Tibial artery (tissue), 4 donors: ENCODE measurements at regions not wholly inside any gene's neighbourhood (a gene's known extent, or its start where the extent isn't known, plus 50 kb on each side); places are given as distances from the start of the nearest gene placed in this dataset.

Experiments
- DNase-seq, 2 donors: peaks; one replicate each; pipeline ENCODE4 v3.0.0-alpha.2; 2019
- H3K27ac ChIP-seq, 2 donors: fragments of 200-600 bp; sonication (generic) in 1 of 2; 1 replicate in 1 of 2; 2 replicates in 1 of 2; pipeline ENCODE4 v1.5.1; 2018 to 2019; ENCODE audit warnings: mild to moderate bottlenecking in 1 of 2
- H3K27me3 ChIP-seq, 2 donors: fragments of 200-600 bp; sonication (generic) in 1 of 2; one replicate each; pipeline versions ENCODE4 v1.5.1 to v1.6.0; 2016 to 2019
- H3K36me3 ChIP-seq, 3 donors: fragments of 200-600 bp; sonication (generic) in 2 of 3; one replicate each; pipeline ENCODE4 v1.5.1; 2016 to 2019; ENCODE audit warnings: mild to moderate bottlenecking in 2 of 3
- H3K4me1 ChIP-seq, 4 donors: fragments of 200-600 bp; sonication (generic) in 2 of 4; 1 replicate in 3 of 4; 2 replicates in 1 of 4; pipeline ENCODE4 v1.5.1; 2016 to 2019
- H3K4me3 ChIP-seq, 2 donors: fragments of 200-600 bp; sonication (generic) in 1 of 2; 1 replicate in 1 of 2; 2 replicates in 1 of 2; pipeline ENCODE4 v1.5.1; 2018 to 2019; ENCODE audit warnings: mild to moderate bottlenecking in 2 of 2
- H3K9me3 ChIP-seq, 3 donors: fragments of 200-600 bp; sonication (generic) in 1 of 3; one replicate each; pipeline ENCODE4 v1.5.1; 2016 to 2019
- CTCF ChIP-seq, 2 experiments: fragments of 200-600 bp in 1 of 2; fragments of 450-650 bp in 1 of 2; IDR thresholded peaks; one replicate each; pipeline ENCODE4 v1.5.1; 2017 to 2019; ENCODE audit warnings: antibody characterized with exemption in 2 of 2, mild to moderate bottlenecking in 1 of 2, moderate library complexity in 1 of 2
- intact Hi-C: fragments of 100-400 bp; cut with DNase I; formaldehyde crosslinking; loops from one replicate; pipeline ENCODE4 v1.15.0; 2023; ENCODE audit warnings: low total_unique reads

GRCh38 chr14:34069854-34070582, 119.1 kb upstream of the EGLN3 start:
- peak overlapping the region; percentile 0 to 39 for H3K27ac ChIP-seq
- no peak for DNase-seq
- H3K4me3 ChIP-seq = no peak overlapping the region
- intact Hi-C loops = no loop called here
- H3K27me3 ChIP-seq = no peaks in the 10 kb centered on the region
- TF ChIP-seq CTCF (IDR thresholded peaks at IDR 0.05) = no peak
- peaks cover 0 to 31% (median 7%) of the 10 kb centered on the region in 4 donors for H3K4me1 ChIP-seq
- H3K9me3 ChIP-seq = peaks cover 0 to 4% (median 0%) of the 10 kb centered on the region in 3 donors
- H3K36me3 ChIP-seq = no peaks in the 10 kb centered on the region

- Histone ChIP-seq H3K9me3 (no peaks in the 10 kb centered on the region), H3K4me3 (no peak overlapping the region), H3K27me3 (no peaks in the 10 kb centered on the region), H3K27ac (no peak overlapping the region), H3K36me3 (no peaks in the 10 kb centered on the region), H3K4me1 (peaks cover 0 to 50% (median 12%) of the 10 kb centered on the region in 4 donors)
- no peak for TF ChIP-seq CTCF (IDR thresholded peaks at IDR 0.05)
- no peak for DNase-seq
- intact Hi-C loops = no loop called here
Measured at GRCh38 chr14:34067587-34067986, 116.7 kb upstream of the EGLN3 start.

DNA sequence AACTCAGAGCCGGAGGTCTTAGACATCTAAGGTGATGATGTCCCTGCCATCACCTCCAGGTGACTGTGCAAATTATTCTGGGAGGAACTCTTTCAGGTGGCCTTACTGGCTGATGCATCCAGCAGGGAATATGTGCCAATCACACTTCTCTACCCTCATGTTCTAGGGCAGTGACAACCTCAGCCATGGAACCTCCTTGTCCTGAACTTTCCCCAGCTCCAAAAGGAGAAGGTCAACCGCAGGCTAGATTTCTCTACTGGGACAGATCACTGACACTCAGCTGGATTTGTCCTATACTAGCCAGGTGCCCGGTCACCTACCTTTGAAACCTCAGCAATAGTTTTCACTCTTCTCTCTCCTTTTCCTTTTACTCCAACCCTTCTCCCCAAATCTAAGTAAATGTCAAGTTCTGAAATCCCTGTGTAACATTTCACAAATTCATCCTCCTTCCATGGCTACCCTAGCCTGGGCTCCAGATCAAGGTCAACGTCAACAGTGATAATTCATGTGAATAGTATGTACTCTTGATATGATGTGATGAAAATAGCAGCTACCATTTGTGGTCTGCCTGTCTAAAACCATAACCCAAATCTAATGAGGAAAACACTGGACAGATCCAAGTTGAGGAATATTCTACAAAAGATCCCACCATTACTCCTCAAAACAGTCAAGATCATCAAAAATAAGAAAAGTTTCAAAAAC, 115.0 kb upstream of the EGLN3 start:
- no peak for DNase-seq
- Histone ChIP-seq H3K4me3 (no peak overlapping the region), H3K27me3 (no peaks in the 10 kb centered on the region), H3K4me1 (peaks cover 0 to 50% (median 12%) of the 10 kb centered on the region in 4 donors), H3K9me3 (no peaks in the 10 kb centered on the region), H3K27ac (peak overlapping the region; percentile 55 to 63), H3K36me3 (no peaks in the 10 kb centered on the region)
- intact Hi-C loops = no loop called here
- TF ChIP-seq CTCF (IDR thresholded peaks at IDR 0.05) = no peak

GRCh38 chr14:34065236-34065635, 114.4 kb upstream of the EGLN3 start:
- Histone ChIP-seq H3K36me3 (no peaks in the 10 kb centered on the region), H3K4me3 (no peak overlapping the region), H3K27ac (peak overlapping the region; percentile 55 to 63), H3K4me1 (peaks cover 0 to 49% (median 12%) of the 10 kb centered on the region in 4 donors), H3K9me3 (no peaks in the 10 kb centered on the region), H3K27me3 (no peaks in the 10 kb centered on the region)
- TF ChIP-seq CTCF (IDR thresholded peaks at IDR 0.05) = no peak
- intact Hi-C loops = no loop called here
- no peak for DNase-seq

DNA sequence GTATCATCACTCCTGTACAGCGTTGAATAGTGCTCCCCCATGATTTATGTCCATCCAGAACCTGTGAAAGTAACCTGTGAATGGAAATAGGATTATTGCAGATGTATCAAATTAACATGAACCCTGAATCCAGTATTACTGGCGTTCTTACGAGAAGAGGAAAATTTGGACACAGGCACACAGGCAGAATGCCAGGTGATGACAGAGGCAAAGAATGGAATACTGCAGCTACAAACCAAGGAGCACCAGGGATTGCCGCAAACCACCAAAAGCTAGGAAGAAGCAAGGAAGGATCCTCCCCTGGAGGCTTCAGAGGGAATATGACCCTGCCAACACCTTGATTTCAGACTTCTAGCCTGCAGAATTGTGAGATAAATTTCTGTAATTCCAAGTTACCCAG, 113.5 kb upstream of the EGLN3 start:
- Histone ChIP-seq H3K4me1 (peaks cover 0 to 46% (median 14%) of the 10 kb centered on the region in 4 donors), H3K36me3 (no peaks in the 10 kb centered on the region), H3K27ac (peak overlapping the region; percentile 55 to 63), H3K4me3 (no peak overlapping the region), H3K27me3 (no peaks in the 10 kb centered on the region), H3K9me3 (no peaks in the 10 kb centered on the region)
- TF ChIP-seq CTCF (IDR thresholded peaks at IDR 0.05) = no peak
- intact Hi-C loops = loop anchor here (5.0 kb wide), 1 partner anchor 122 kb away; no protein-coding TSS in a partner anchor
- DNase-seq = peak; percentile 75 to 81
